Psoas muscle (tissue), 7 donors: ENCODE measurements at regions not wholly inside any gene's neighbourhood (a gene's known extent, or its start where the extent isn't known, plus 50 kb on each side); places are given as distances from the start of the nearest gene placed in this dataset.

ENCODE experiments used
- ATAC-seq, 4 donors: fragments of 200-7000 bp; cut with Tn5 transposase; one replicate each; pipeline ENCODE4 v1.9.1; 2020; ENCODE audit warnings: moderate library complexity in 3 of 4, mild to moderate bottlenecking in 2 of 4
- DNase-seq, 2 donors: peaks; one replicate each; pipeline ENCODE4 v3.0.0-alpha.2; 2020
- H3K27ac ChIP-seq: fragments of 200-600 bp; one replicate; pipeline ENCODE4 v1.8.0; 2022
- H3K27me3 ChIP-seq, 3 donors: fragments of 200-600 bp in 1 of 3; one replicate each; pipeline versions ENCODE4 v1.6.1 to v1.8.0; 2013 to 2022; ENCODE audit warnings: low read length in 2 of 3, mild to moderate bottlenecking in 2 of 3, moderate library complexity in 1 of 3; ENCODE audit not compliant: insufficient read depth in 3 of 3
- H3K36me3 ChIP-seq, 2 donors: fragments of 200-600 bp in 1 of 2; one replicate each; pipeline versions ENCODE4 v1.6.1 to v1.8.0; 2013 to 2022; ENCODE audit warnings: low read depth in 1 of 2, mild to moderate bottlenecking in 1 of 2, moderate library complexity in 1 of 2; ENCODE audit not compliant: insufficient read depth in 1 of 2
- H3K4me1 ChIP-seq: fragments of 200-600 bp; one replicate; pipeline ENCODE4 v1.8.0; 2022
- H3K4me3 ChIP-seq: fragments of 200-600 bp; one replicate; pipeline ENCODE4 v1.8.0; 2022; ENCODE audit warnings: mild to moderate bottlenecking
- H3K9me3 ChIP-seq: fragments of 200-600 bp; one replicate; pipeline ENCODE4 v1.8.0; 2022
- WGBS, 3 donors: extraction: QIAGEN DNeasy Blood & Tissue Kit; methylation state at CpG; one replicate each; pipeline versions ENCODE4 v1.1.6 to v1.1.7; 2013; 5-methylcytosine and 5-hydroxymethylcytosine counted together
- intact Hi-C, 2 donors: fragments of 100-400 bp; cut with DNase I; formaldehyde crosslinking; loops; one replicate each; pipeline versions ENCODE4 v1.11.0 to v1.14.2; 2022
- TF ChIP-seq, protein P1 (sequence below): fragments of 200-600 bp; IDR thresholded peaks from one replicate; pipeline ENCODE4 v1.8.0; 2022; ENCODE audit warnings: antibody characterized with exemption
- donor health status: healthy with polysubstance abuse.
- donor health status: DM: no; HTN: no; CAD: no; lungs with moderate emphysema.
- donor health status: Bipolar disorder and iron deficiency.
- donor health status: healthy.
- donor health status: DM: yes; HTN: yes; CAD: no.
- donor health status: DM: no; HTN: no; CAD: no.
- donor health status: DM: yes; HTN: yes; CAD: no.

DNA sequence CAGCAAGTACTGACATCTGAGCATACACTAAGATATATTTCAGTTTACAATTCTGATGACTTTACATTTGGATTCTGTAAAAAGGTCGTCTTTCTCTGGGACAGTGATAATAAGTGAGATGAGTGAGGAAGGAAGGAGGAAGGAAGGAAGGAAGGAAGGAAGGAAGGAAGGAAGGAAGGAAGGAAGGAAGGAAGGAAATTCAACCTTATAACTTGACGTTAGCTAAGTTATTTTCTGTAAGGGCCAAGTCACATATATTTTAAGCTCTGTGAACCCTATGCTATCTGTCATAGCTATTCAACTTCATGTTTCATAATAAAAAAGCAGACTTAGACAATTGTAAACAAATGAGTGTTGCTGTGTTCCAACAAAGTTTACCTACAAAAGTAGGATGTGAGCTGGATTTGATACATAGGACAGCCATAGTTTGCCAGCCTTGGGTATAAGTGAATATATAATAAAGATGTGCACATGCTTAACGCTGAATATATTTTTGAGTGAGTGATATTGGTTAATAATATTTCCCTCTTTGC, 753.0 kb upstream of the NDST4 start:
- Histone ChIP-seq H3K9me3 (no peaks in the 10 kb centered on the region), H3K36me3 (no peaks in the 10 kb centered on the region), H3K4me1 (no peaks in the 10 kb centered on the region), H3K27me3 (no peaks in the 10 kb centered on the region), H3K27ac (no peak overlapping the region), H3K4me3 (no peak overlapping the region)
- DNase-seq (no peak), ATAC-seq (no peak)
- intact Hi-C loops, result no loop called here
- TF ChIP-seq, protein P1, sequence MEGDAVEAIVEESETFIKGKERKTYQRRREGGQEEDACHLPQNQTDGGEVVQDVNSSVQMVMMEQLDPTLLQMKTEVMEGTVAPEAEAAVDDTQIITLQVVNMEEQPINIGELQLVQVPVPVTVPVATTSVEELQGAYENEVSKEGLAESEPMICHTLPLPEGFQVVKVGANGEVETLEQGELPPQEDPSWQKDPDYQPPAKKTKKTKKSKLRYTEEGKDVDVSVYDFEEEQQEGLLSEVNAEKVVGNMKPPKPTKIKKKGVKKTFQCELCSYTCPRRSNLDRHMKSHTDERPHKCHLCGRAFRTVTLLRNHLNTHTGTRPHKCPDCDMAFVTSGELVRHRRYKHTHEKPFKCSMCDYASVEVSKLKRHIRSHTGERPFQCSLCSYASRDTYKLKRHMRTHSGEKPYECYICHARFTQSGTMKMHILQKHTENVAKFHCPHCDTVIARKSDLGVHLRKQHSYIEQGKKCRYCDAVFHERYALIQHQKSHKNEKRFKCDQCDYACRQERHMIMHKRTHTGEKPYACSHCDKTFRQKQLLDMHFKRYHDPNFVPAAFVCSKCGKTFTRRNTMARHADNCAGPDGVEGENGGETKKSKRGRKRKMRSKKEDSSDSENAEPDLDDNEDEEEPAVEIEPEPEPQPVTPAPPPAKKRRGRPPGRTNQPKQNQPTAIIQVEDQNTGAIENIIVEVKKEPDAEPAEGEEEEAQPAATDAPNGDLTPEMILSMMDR, result no peak
- 75 to 78% (median 78%) methylated on average over 3 of the region's 3 CpGs for WGBS, 3 donors

- ATAC-seq (no peak), DNase-seq (no peak)
- no peaks in the 10 kb centered on the region for H3K9me3 ChIP-seq
- no peaks in the 10 kb centered on the region for H3K36me3 ChIP-seq
- H3K4me1 ChIP-seq, result no peaks in the 10 kb centered on the region
- intact Hi-C loops, result no loop called here
- H3K27ac ChIP-seq, result no peak overlapping the region
- WGBS, 3 donors, result 18 to 51% (median 42%) methylated on average over 2 of the region's 2 CpGs
- TF ChIP-seq, protein P1, result no peak
- H3K27me3 ChIP-seq, result no peaks in the 10 kb centered on the region
- no peak overlapping the region for H3K4me3 ChIP-seq
These were observed 752.3 kb upstream of the NDST4 start for GRCh38 chr4:115865736-115866135.

DNA sequence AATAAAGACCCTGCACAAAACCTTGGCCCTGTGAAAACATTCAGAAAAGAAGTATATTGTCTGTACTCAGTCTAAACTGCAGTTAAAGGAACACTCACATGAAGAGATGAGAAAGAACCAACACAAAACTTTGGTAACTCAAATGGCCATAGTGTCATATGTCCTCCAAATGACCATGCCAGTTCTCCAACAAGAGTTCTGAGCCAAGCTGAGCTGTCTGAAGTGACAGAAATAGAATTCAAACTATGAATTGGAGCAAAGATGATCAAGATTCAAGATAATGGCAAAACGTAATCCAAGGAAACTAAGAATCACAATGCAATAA, 739.3 kb upstream of the NDST4 start:
- DNase-seq, result no peak
- Histone ChIP-seq H3K4me1 (no peaks in the 10 kb centered on the region), H3K4me3 (no peak overlapping the region), H3K27ac (no peak overlapping the region), H3K36me3 (no peaks in the 10 kb centered on the region), H3K27me3 (no peaks in the 10 kb centered on the region), H3K9me3 (no peaks in the 10 kb centered on the region)
- WGBS, 3 donors, result 78 to 93% (median 85%) methylated on average over 1 of the region's 1 CpG
- no peak for ATAC-seq
- TF ChIP-seq, protein P1, result no peak
- intact Hi-C loops, result no loop called here

GRCh38 chr4:115851918-115852766, 738.7 kb upstream of the NDST4 start:
- no peaks in the 10 kb centered on the region for H3K9me3 ChIP-seq
- no peak overlapping the region for H3K4me3 ChIP-seq
- no peaks in the 10 kb centered on the region for H3K36me3 ChIP-seq
- ATAC-seq (no peak), DNase-seq (no peak)
- no peaks in the 10 kb centered on the region for H3K27me3 ChIP-seq
- H3K27ac ChIP-seq, result no peak overlapping the region
- H3K4me1 ChIP-seq, result no peaks in the 10 kb centered on the region
- WGBS, 3 donors, result 49 to 58% (median 58%) methylated on average over 6 of the region's 6 CpGs
- TF ChIP-seq, protein P1, result no peak
- intact Hi-C loops, result no loop called here
